ENCODE measurements at regions not wholly inside any gene's neighbourhood (a gene's known extent, or its start where the extent isn't known, plus 50 kb on each side); places are given as distances from the start of the nearest gene placed in this dataset.
"Not testable (repeated sequence)": the region's sequence is repeated elsewhere in the genome, so short reads cannot be mapped to it uniquely, and the experiment has no call there.

DNA sequence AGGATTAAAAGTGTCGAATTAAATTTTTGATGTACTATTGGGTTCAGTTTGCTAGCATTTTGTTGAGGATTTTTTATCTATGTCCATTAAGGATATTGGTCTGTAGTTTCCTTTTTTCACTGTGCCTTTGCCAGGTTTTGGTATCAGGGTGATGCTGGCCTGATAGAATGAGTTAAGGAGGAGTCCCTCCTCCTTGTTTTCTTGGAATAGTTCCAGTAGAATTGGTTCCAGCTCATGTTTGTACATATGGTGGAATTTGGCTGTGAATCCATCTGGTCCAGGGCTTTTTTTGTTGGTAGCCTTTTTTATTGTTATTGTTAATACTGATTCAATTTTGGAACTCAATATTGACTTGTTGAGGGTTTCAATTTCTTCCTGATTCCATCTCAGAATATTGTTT, 141.8 kb downstream of the SIM1 start:
- DNase-seq (ENCODE audit: low read depth in 1 of 2, low spot score in 1 of 2), result no peak

DNA sequence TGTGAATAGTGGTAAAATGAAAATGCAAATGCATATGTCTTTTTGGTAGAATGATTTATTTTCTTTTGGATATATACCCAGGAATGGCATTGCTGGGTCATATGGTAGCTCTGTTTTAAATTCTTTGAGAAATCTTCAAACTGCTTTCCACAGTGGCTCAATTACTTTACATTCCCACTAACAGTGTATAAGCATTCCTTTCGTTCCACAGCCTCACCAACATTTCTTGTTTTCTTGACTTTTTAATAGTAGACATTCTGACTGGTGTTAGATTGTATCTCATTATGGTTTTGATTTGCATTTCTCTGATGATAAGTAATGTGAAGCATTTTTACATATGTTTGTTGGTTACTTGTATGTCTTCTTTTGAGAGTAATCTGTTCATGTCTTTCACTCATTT, 144.0 kb downstream of the SIM1 start:
- DNase-seq (ENCODE audit: low read depth in 1 of 2, low spot score in 1 of 2), result no peak

- DNase-seq (ENCODE audit: low read depth in 1 of 2, low spot score in 1 of 2), result no peak
Measured at GRCh38 chr6:100317031-100317430, 147.7 kb downstream of the SIM1 start.

DNA sequence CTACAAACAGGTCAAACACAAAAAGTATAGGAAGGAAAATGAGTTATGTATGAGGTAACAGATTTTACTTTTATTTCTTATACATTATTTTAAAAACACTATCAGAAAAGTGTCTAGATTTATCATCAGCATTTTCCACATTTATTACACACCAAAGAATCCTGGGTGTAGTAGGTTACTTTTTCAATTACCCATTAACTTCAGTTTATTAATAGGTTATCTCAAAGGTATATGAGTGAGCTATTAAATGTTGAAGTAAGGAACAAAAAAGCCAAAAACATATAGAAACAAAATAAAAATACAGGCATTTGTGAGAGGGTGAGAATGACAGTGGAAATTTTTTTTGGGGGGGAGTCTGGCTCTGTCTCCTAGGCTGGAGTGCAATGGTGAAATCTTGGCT, 150.5 kb downstream of the SIM1 start:
- no peak for DNase-seq (ENCODE audit: low read depth in 1 of 2, low spot score in 1 of 2)

GRCh38 chr6:100311707-100312251, 152.9 kb downstream of the SIM1 start:
- no peak for DNase-seq (ENCODE audit: low read depth in 1 of 2, low spot score in 1 of 2)

DNA sequence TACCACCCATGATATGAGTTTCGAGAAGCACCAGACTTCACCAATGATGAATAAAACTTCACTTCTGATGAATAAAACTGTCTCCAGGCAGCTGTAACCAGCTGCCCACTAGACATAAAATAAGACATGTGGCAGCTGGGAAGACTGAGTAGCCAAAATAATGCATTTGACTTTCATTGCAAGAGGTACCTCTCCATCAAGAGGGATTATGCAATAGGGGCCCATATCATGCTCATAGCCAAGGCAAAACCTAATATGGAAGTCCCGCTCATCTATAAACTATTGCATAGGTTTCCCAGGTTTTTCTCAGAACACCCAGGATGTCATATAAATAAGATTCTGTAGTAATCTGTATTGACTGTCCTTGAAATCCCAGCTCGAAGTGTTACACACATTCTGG, 155.5 kb downstream of the SIM1 start:
- no peak for DNase-seq (ENCODE audit: low read depth in 1 of 2, low spot score in 1 of 2)

DNA sequence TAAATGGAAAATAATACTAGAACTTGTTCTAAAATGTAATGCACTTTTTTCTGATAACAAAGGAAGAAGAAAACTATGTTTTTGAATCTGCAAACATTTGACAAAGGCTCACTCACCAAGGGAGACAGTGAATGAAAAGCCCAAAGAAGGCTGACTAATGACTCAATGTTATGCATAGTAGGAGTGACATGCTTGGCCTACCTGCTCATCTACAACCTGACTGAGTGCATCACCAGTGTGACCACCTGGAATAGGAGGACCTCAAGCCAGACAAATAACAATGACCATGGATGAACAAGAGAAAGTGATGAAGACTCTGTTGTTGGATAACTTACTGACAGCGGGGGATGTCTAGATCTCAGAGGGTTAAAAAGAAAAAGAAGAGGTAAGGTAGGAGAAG, 157.2 kb downstream of the SIM1 start:
- no peak for DNase-seq (ENCODE audit: low read depth in 1 of 2, low spot score in 1 of 2)

GRCh38 chr6:100305209-100305869, 159.4 kb downstream of the SIM1 start:
- no peak for DNase-seq (ENCODE audit: low read depth in 1 of 2, low spot score in 1 of 2)

DNA sequence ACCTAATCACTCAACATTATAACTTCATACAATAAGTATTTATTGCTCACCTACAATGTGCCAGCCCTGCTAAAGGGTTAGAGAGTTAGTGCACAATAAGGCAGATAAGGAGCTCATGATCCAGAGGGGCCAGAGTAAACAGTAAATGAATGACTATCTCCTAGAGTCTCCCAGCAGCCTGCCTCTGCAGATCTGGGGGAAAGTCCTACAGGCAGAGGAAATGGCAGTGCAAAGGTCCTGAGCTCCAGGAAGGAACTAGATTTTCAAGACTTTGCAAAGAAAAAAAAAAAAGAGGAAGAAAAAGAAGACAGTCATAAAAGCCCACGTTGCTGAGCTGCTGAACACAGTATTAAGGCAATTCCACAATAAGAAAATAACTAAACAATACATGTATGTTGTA, 160.1 kb downstream of the SIM1 start:
- no peak for DNase-seq (ENCODE audit: low read depth in 1 of 2, low spot score in 1 of 2)

GRCh38 chr6:100301731-100302130, 163.0 kb downstream of the SIM1 start:
- DNase-seq (ENCODE audit: low read depth in 1 of 2, low spot score in 1 of 2), result no peak

DNA sequence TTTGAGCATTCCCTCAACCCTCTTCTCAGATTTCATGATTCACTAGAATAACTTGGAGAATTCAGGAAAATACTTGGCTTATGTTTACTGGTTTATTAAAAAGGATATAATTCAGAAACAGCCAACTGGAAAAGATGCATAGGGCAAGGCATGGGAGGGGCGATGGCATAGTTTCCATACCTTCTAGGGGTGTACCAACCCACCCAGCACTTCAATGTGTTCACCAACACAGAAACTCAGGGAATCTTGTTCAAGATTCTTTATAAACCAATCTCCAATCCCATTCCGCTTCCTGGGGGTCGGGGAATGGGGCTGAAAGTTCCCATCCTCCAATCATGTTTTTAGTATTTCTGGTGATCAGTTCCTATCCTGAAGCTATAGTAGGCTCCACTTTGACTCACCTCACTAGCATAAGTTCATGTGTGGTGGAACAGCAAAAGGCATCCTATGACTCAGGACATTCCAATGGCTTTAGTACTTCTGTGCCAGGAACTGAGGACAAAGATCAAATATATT, 164.4 kb downstream of the SIM1 start:
- DNase-seq (ENCODE audit: low read depth in 1 of 2, low spot score in 1 of 2), result no peak

- DNase-seq (ENCODE audit: low read depth in 1 of 2, low spot score in 1 of 2), result no peak
Measured at GRCh38 chr6:100296810-100297544, 167.7 kb downstream of the SIM1 start.

DNA sequence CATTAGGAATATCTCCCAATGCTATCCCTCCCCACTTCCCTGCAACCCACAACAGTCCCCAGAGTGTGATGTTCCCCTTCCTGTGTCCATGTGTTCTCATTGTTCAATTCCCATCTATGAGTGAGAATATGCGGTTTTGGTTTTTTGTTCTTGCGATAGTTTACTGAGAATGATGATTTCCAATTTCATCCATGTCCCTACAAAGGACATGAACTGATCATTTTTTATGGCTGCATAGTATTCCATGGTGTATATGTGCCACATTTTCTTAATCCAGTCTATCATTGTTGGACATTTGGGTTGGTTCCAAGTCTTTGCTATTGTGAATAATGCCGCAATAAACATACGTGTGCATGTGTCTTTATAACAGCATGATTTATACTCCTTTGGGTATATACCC, 169.5 kb downstream of the SIM1 start:
- DNase-seq (ENCODE audit: low read depth in 1 of 2, low spot score in 1 of 2), result not testable (repeated sequence)

- no peak for DNase-seq (ENCODE audit: low read depth in 1 of 2, low spot score in 1 of 2)
Measured at GRCh38 chr6:100289285-100289684, 175.4 kb downstream of the SIM1 start.

DNA sequence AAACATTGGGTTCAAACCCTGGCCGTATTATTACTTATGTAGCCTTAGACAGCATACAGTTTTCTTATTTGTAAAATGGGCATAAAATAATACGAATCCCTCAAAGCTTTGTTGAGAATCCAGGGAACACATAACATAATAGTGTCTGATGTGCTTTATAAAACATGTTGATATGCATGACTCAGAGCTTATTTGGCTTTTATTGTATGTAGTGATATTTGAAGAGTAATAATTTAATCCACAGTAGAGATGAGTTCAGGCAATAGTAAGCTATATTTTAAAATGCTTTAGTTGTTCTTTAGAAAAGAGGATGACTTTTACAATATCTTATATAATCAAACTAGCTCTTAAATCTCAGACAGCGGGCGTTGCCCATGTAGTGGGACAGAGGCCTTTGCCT, 176.4 kb downstream of the SIM1 start:
- no peak for DNase-seq (ENCODE audit: low read depth in 1 of 2, low spot score in 1 of 2)

DNA sequence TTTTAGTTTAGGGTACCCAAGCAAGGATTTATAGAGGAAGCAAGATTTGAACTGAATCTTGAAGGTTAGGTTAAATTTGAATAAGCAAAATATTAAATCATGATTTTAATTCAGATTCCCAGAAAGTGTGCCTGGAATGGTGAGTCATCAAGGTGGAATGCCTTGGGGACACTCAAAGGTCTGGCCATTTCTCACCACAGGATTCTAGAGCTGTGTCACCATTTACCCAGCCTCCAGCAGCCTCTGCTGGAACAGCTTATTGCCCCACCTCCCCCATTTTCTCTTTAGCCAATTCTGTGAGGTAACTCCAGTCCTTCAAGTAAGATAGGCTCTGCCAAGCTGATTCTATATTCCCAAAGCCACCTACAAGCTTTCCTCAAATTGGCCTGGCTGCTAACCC, 181.4 kb downstream of the SIM1 start:
- no peak for DNase-seq (ENCODE audit: low read depth in 1 of 2, low spot score in 1 of 2)

DNA sequence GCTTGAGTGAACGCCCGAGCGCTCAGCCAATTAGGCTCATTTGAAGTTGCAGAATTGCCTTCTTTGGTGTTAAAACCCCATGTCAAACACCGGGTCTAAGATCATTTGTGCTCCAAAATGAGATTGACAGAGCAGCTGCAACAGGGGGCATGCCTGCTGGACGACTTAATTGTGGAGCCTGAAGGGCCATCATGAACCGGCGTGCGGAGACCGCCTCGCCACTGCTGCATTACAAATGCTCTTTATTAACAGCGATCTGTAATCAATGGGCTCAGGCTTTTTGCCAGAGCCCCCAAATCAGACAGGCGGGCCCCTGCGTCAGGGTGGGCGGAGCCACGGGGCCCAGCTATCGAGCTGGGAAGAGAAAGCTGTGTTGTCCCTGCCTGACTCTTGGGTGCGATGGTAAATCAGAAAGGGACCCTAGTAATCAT, 183.2 kb downstream of the SIM1 start:
- DNase-seq (ENCODE audit: low read depth in 1 of 2, low spot score in 1 of 2), result no peak

GRCh38 chr6:100276311-100277057, 188.2 kb downstream of the SIM1 start:
- DNase-seq (ENCODE audit: low read depth in 1 of 2, low spot score in 1 of 2), result no peak

DNA sequence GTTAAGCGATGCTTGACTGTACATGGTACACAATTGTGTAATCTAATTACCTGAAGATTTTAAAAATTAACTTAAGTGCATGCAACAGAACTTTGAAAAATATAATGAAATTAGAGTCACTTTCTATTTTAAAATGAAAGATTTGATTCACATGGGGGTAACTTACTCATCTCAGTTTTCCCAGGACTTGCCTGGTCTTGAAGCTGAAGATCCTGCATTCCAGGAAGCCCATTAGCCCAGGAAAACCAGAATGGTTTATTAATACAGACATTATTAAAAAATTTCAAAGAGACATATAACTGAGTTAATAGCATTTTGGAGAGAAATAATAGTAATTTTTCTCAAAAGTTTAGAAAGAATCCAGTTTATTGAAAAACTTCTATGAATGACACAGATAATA, 190.6 kb downstream of the SIM1 start:
- DNase-seq (ENCODE audit: low read depth in 1 of 2, low spot score in 1 of 2), result no peak

GRCh38 chr6:100271625-100272024, 193.1 kb downstream of the SIM1 start:
- no peak for DNase-seq (ENCODE audit: low read depth in 1 of 2, low spot score in 1 of 2)

DNA sequence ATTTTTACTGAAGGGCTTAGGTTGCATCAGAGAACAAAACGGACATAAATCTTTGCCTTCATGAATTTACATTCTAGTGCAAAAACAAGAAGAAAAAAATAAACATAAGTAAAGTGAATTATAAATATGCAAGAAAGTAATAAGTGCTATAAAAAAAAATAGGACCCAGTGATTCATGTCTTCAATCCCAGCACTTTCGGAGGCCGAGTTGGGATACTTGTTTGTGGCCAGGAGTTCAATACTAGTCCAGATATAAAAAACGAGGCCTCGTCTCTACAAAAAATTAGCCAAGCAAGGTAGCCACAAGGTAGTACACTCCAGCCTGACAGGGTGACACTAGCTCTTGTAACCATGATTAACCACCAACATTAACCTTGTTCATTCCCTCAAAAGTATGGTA, 193.5 kb downstream of the SIM1 start:
- DNase-seq (ENCODE audit: low read depth in 1 of 2, low spot score in 1 of 2), result no peak

GRCh38 chr6:100269189-100269588, 195.5 kb downstream of the SIM1 start:
- DNase-seq (ENCODE audit: low read depth in 1 of 2, low spot score in 1 of 2), result no peak

All from activated CD4-positive, alpha-beta T cell treated with anti-CD3 and anti-CD28 coated beads, Interleukin-2, amount 50 U/mL, for 24 hours (primary cell).